WERI-Rb-1 (cell line): ENCODE measurements at regions not wholly inside any gene's neighbourhood (a gene's known extent, or its start where the extent isn't known, plus 50 kb on each side); places are given as distances from the start of the nearest gene placed in this dataset.

Source experiments
- DNase-seq: peaks from one replicate; pipeline ENCODE4 v3.0.0-alpha.2; 2020
- H3K27ac ChIP-seq: fragments of 250-450 bp; sonication (Bioruptor Pico); 2 replicates; pipeline ENCODE4 v1.5.1; 2020; ENCODE audit warnings: mild to moderate bottlenecking, moderate library complexity
- H3K27me3 ChIP-seq: fragments of 250-450 bp; sonication (Bioruptor Pico); 2 replicates; pipeline ENCODE4 v1.5.1; 2021; ENCODE audit warnings: mild to moderate bottlenecking, low read depth, moderate library complexity; ENCODE audit not compliant: insufficient read depth, severe bottlenecking
- H3K36me3 ChIP-seq: fragments of 250-450 bp; sonication (Bioruptor Pico); 2 replicates; pipeline ENCODE4 v1.5.1; 2020; ENCODE audit warnings: mild to moderate bottlenecking, moderate library complexity
- H3K4me3 ChIP-seq: 2 replicates; pipeline ENCODE4 v1.5.1; 2011; ENCODE audit warnings: low read depth, mild to moderate bottlenecking, control low read depth, low read length
- H3K9me3 ChIP-seq: fragments of 250-450 bp; sonication (Bioruptor Pico); 2 replicates; pipeline ENCODE4 v1.5.1; 2021; ENCODE audit warnings: mild to moderate bottlenecking, moderate library complexity; ENCODE audit not compliant: severe bottlenecking
- CTCF ChIP-seq: IDR thresholded peaks from 2 replicates; pipeline ENCODE4 v1.5.1; 2011; ENCODE audit warnings: low read depth, mild to moderate bottlenecking, control low read depth, inconsistent platforms, low read length

GRCh38 chr4:20640989-20641388 is 59.3 kb upstream of the PACRGL start:
- no peak for DNase-seq
- Histone ChIP-seq H3K27me3 (no peaks in the 10 kb centered on the region), H3K27ac (no peak overlapping the region), H3K9me3 (no peaks in the 10 kb centered on the region), H3K4me3 (no peak overlapping the region), H3K36me3 (no peaks in the 10 kb centered on the region)
- no peak for TF ChIP-seq CTCF

GRCh38 chr4:20641976-20642375 is 58.3 kb upstream of the PACRGL start:
- DNase-seq: no peak
- TF ChIP-seq CTCF: no peak
- no peak overlapping the region for H3K27ac ChIP-seq
- no peaks in the 10 kb centered on the region for H3K9me3 ChIP-seq
- H3K4me3 ChIP-seq: no peak overlapping the region
- H3K27me3 ChIP-seq: no peaks in the 10 kb centered on the region
- no peaks in the 10 kb centered on the region for H3K36me3 ChIP-seq

GRCh38 chr4:20643631-20644030 is 56.6 kb upstream of the PACRGL start:
- Histone ChIP-seq H3K4me3 (no peak overlapping the region), H3K27ac (no peak overlapping the region), H3K9me3 (no peaks in the 10 kb centered on the region), H3K27me3 (no peaks in the 10 kb centered on the region), H3K36me3 (no peaks in the 10 kb centered on the region)
- no peak for DNase-seq
- no peak for TF ChIP-seq CTCF

GRCh38 chr4:20645236-20645635 is 55.0 kb upstream of the PACRGL start:
- no peak overlapping the region for H3K4me3 ChIP-seq
- TF ChIP-seq CTCF: no peak
- H3K27ac ChIP-seq: no peak overlapping the region

GRCh38 chr4:20646287-20646686 is 54.0 kb upstream of the PACRGL start:
- TF ChIP-seq CTCF: no peak
- Histone ChIP-seq H3K27me3 (no peaks in the 10 kb centered on the region), H3K4me3 (no peak overlapping the region), H3K27ac (no peak overlapping the region), H3K9me3 (no peaks in the 10 kb centered on the region), H3K36me3 (no peaks in the 10 kb centered on the region)
- no peak for DNase-seq

More at GRCh38 chr4:20645236-20645635, 55.0 kb upstream of the PACRGL start:
- H3K36me3 ChIP-seq: no peaks in the 10 kb centered on the region
- H3K27me3 ChIP-seq: no peaks in the 10 kb centered on the region
- DNase-seq: no peak
- H3K9me3 ChIP-seq: no peaks in the 10 kb centered on the region
